ENCODE measurements at regions not wholly inside any gene's neighbourhood (a gene's known extent, or its start where the extent isn't known, plus 50 kb on each side); places are given as distances from the start of the nearest gene placed in this dataset.
"Not testable (repeated sequence)": the region's sequence is repeated elsewhere in the genome, so short reads cannot be mapped to it uniquely, and the experiment has no call there.

- TF ChIP-seq, protein P1, sequence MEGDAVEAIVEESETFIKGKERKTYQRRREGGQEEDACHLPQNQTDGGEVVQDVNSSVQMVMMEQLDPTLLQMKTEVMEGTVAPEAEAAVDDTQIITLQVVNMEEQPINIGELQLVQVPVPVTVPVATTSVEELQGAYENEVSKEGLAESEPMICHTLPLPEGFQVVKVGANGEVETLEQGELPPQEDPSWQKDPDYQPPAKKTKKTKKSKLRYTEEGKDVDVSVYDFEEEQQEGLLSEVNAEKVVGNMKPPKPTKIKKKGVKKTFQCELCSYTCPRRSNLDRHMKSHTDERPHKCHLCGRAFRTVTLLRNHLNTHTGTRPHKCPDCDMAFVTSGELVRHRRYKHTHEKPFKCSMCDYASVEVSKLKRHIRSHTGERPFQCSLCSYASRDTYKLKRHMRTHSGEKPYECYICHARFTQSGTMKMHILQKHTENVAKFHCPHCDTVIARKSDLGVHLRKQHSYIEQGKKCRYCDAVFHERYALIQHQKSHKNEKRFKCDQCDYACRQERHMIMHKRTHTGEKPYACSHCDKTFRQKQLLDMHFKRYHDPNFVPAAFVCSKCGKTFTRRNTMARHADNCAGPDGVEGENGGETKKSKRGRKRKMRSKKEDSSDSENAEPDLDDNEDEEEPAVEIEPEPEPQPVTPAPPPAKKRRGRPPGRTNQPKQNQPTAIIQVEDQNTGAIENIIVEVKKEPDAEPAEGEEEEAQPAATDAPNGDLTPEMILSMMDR (IDR thresholded peaks at IDR 0.05), result not testable (repeated sequence)
- not testable (repeated sequence) for TF ChIP-seq NFIC (IDR thresholded peaks at IDR 0.05; ENCODE audit: borderline replicate concordance); SIN3A (IDR thresholded peaks at IDR 0.05; ENCODE audit: borderline replicate concordance, low read depth, low read length)
These were observed 206.9 kb upstream of the CBLB start for GRCh38 chr3:106075731-106076130.

Measured in SK-N-SH (cell line).